MM.1S (cell line): ENCODE measurements at regions not wholly inside any gene's neighbourhood (a gene's known extent, or its start where the extent isn't known, plus 50 kb on each side); places are given as distances from the start of the nearest gene placed in this dataset.

Source experiments
- CTCF ChIP-seq: fragments of 300-600 bp; sonication (generic); IDR thresholded peaks from 2 replicates; pipeline ENCODE4 v1.5.1; 2016; ENCODE audit warnings: antibody characterized with exemption, low read length, mixed read lengths
- EZH2 ChIP-seq: fragments of 300-600 bp; sonication (generic); optimal IDR thresholded peaks from 2 replicates; pipeline ENCODE3; 2017; ENCODE audit warnings: low read depth, mild to moderate bottlenecking, antibody characterized with exemption, low read length, mixed read lengths

DNA sequence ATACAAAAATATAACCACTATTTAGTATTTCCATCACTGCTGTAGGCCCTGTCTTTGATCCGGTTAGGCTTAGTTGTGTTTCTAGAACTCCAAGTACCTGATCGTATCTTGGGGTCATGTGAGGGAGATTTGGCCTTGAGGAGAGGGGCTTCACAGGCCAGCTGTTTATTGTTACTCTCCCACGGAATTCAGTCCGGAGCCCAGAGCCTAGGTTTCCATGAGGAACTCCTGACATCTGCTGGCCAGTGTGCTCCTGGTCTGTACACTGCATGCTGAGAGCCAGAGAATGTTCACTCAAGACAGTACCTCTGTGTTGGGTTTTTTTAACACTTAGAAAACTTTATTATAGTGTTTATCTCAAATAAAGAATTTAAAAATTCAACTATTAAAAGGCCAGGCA, 341.0 kb upstream of the TMEM132C start:
- TF ChIP-seq CTCF: no peak
- TF ChIP-seq EZH2: no peak
